Fibroblast of lung (primary cell): ENCODE measurements at regions not wholly inside any gene's neighbourhood (a gene's known extent, or its start where the extent isn't known, plus 50 kb on each side); places are given as distances from the start of the nearest gene placed in this dataset.

Experiments
- DNase-seq, 2 donors: peaks; one replicate each; pipeline versions ENCODE4 v3.0.0 to v3.0.0-alpha.2; 2010; ENCODE audit warnings: low read depth in 2 of 2
- H2AFZ ChIP-seq: 2 replicates; pipeline ENCODE4 v1.5.1; 2012; ENCODE audit warnings: low read length, control low read depth, inconsistent platforms
- H3K27ac ChIP-seq: 2 replicates; pipeline ENCODE4 v1.5.1; 2011; ENCODE audit warnings: low read length, control low read depth; ENCODE audit not compliant: insufficient read depth
- H3K27me3 ChIP-seq: 2 replicates; pipeline ENCODE4 v1.5.1; 2011; ENCODE audit warnings: mild to moderate bottlenecking, low read length; ENCODE audit not compliant: control insufficient read depth, insufficient read depth
- H3K36me3 ChIP-seq: 2 replicates; pipeline ENCODE4 v1.5.1; 2011; ENCODE audit warnings: low read length; ENCODE audit not compliant: control insufficient read depth, insufficient read depth
- H3K4me1 ChIP-seq: 2 replicates; pipeline ENCODE4 v1.5.1; 2011; ENCODE audit warnings: low read length; ENCODE audit not compliant: control insufficient read depth, insufficient read depth; ENCODE audit errors: extremely low read depth
- H3K4me2 ChIP-seq: 2 replicates; pipeline ENCODE4 v1.5.1; 2011; ENCODE audit warnings: low read length, control low read depth; ENCODE audit not compliant: insufficient read depth; ENCODE audit errors: extremely low read depth
- H3K4me3 ChIP-seq, 4 experiments: fragments of 200-600 bp in 1 of 4; sonication (generic) in 1 of 4; replicated peaks in 1 of 4; 2 replicates each; pipeline ENCODE4 v1.5.1; 2011 to 2016; ENCODE audit warnings: low read length in 4 of 4, low read depth in 3 of 4, mild to moderate bottlenecking in 3 of 4, control low read depth in 2 of 4, inconsistent platforms in 1 of 4, mixed read lengths in 1 of 4; ENCODE audit not compliant: insufficient read depth in 1 of 4; ENCODE audit errors: control extremely low read depth in 1 of 4
- H3K79me2 ChIP-seq: 2 replicates; pipeline ENCODE4 v1.5.1; 2012; ENCODE audit warnings: mild to moderate bottlenecking, low read length, inconsistent platforms; ENCODE audit not compliant: control insufficient read depth, insufficient read depth
- H3K9ac ChIP-seq: 2 replicates; pipeline ENCODE4 v1.5.1; 2011; ENCODE audit warnings: mild to moderate bottlenecking, low read length, control low read depth; ENCODE audit not compliant: insufficient read depth
- H3K9me3 ChIP-seq: 2 replicates; pipeline ENCODE4 v1.5.1; 2012; ENCODE audit warnings: low read depth, low read length; ENCODE audit not compliant: control insufficient read depth, insufficient read depth
- H4K20me1 ChIP-seq: 2 replicates; pipeline ENCODE4 v1.5.1; 2011; ENCODE audit warnings: low read length; ENCODE audit not compliant: control insufficient read depth, insufficient read depth; ENCODE audit errors: extremely low read depth
- CTCF ChIP-seq, 2 donors: IDR thresholded peaks in 1 of 2; conservative IDR thresholded peaks in 1 of 2; 1 replicate in 1 of 2; 2 replicates in 1 of 2; pipeline ENCODE4 v1.5.1; 2011 to 2012; ENCODE audit warnings: low read length in 2 of 2, control low read depth in 1 of 2, inconsistent platforms in 1 of 2, low read depth in 1 of 2, mild to moderate bottlenecking in 1 of 2
- EZH2 ChIP-seq: IDR thresholded peaks from 2 replicates; pipeline ENCODE4 v1.5.1; 2012; ENCODE audit warnings: low read length, control low read depth, mild to moderate bottlenecking; ENCODE audit errors: missing control alignments

- no peaks in the 10 kb centered on the region for H3K27me3 ChIP-seq
Observed at GRCh38 chr11:127255209-127255608, 254.6 kb upstream of the KIRREL3 start.

GRCh38 chr11:127252321-127252720 lies 251.8 kb upstream of the KIRREL3 start:
- Histone ChIP-seq H4K20me1 (no peaks in the 10 kb centered on the region), H3K4me2 (no peak overlapping the region), H3K9ac (no peak overlapping the region), H3K4me3 (no peak overlapping the region), H3K27me3 (no peaks in the 10 kb centered on the region), H3K36me3 (no peaks in the 10 kb centered on the region), H2AFZ (no peak overlapping the region), H3K9me3 (no peaks in the 10 kb centered on the region), H3K4me1 (no peaks in the 10 kb centered on the region), H3K27ac (no peak overlapping the region), H3K79me2 (no peaks in the 10 kb centered on the region)
- no peak for DNase-seq
- TF ChIP-seq CTCF (conservative IDR thresholded peaks at IDR 0.05 in 1 of 2, IDR thresholded peaks at IDR 0.05 in 1 of 2; ENCODE audit: low read depth in 1 of 2, low read length in 2 of 2) (no peak), EZH2 (no peak)

More at GRCh38 chr11:127255209-127255608, 254.6 kb upstream of the KIRREL3 start:
- DNase-seq, result no peak
- no peak overlapping the region for H3K9ac ChIP-seq
- no peak overlapping the region for H3K27ac ChIP-seq
- TF ChIP-seq EZH2 (no peak), CTCF (conservative IDR thresholded peaks at IDR 0.05 in 1 of 2, IDR thresholded peaks at IDR 0.05 in 1 of 2; ENCODE audit: low read depth in 1 of 2, low read length in 2 of 2) (no peak)
- no peak overlapping the region for H2AFZ ChIP-seq
- H3K79me2 ChIP-seq, result no peaks in the 10 kb centered on the region
- no peaks in the 10 kb centered on the region for H3K4me1 ChIP-seq
- no peaks in the 10 kb centered on the region for H3K9me3 ChIP-seq
- H4K20me1 ChIP-seq, result no peaks in the 10 kb centered on the region
- no peak overlapping the region for H3K4me3 ChIP-seq
- H3K36me3 ChIP-seq, result no peaks in the 10 kb centered on the region
- no peak overlapping the region for H3K4me2 ChIP-seq

- Histone ChIP-seq H2AFZ (no peak overlapping the region), H3K4me2 (no peak overlapping the region), H3K4me3 (no peak overlapping the region), H3K27ac (no peak overlapping the region), H4K20me1 (no peaks in the 10 kb centered on the region), H3K36me3 (no peaks in the 10 kb centered on the region), H3K27me3 (no peaks in the 10 kb centered on the region), H3K79me2 (no peaks in the 10 kb centered on the region), H3K9ac (no peak overlapping the region), H3K4me1 (no peaks in the 10 kb centered on the region), H3K9me3 (no peaks in the 10 kb centered on the region)
- TF ChIP-seq CTCF (conservative IDR thresholded peaks at IDR 0.05 in 1 of 2, IDR thresholded peaks at IDR 0.05 in 1 of 2; ENCODE audit: low read depth in 1 of 2, low read length in 2 of 2) (no peak), EZH2 (no peak)
- no peak for DNase-seq
Observed at GRCh38 chr11:127249576-127249975, 249.0 kb upstream of the KIRREL3 start.
